ENCODE measurements at regions not wholly inside any gene's neighbourhood (a gene's known extent, or its start where the extent isn't known, plus 50 kb on each side); places are given as distances from the start of the nearest gene placed in this dataset.
"Not testable (repeated sequence)": the region's sequence is repeated elsewhere in the genome, so short reads cannot be mapped to it uniquely, and the experiment has no call there.

GRCh38 chr7:8809320-8809719 is 375.9 kb downstream of the NXPH1 start:
- no peak for DNase-seq

GRCh38 chr7:8817448-8818036 is 384.1 kb downstream of the NXPH1 start:
- peak in 1 of 56 donors; percentile 2 for DNase-seq

GRCh38 chr7:8818406-8818805 is 385.0 kb downstream of the NXPH1 start:
- no peak for DNase-seq

- DNase-seq = no peak
Observed at GRCh38 chr7:8822595-8822994, 389.2 kb downstream of the NXPH1 start.

GRCh38 chr7:8823486-8823885 is 390.1 kb downstream of the NXPH1 start:
- DNase-seq = no peak

- no peak for DNase-seq
Observed at GRCh38 chr7:8827329-8827728, 393.9 kb downstream of the NXPH1 start.

- no peak for DNase-seq
Observed at GRCh38 chr7:8829100-8829499, 395.7 kb downstream of the NXPH1 start.

GRCh38 chr7:8831376-8831775 is 398.0 kb downstream of the NXPH1 start:
- DNase-seq = no peak

- DNase-seq = no peak
Observed at GRCh38 chr7:8833355-8833754, 399.9 kb downstream of the NXPH1 start.

GRCh38 chr7:8841171-8841570 is 407.8 kb downstream of the NXPH1 start:
- no peak for DNase-seq

GRCh38 chr7:8871716-8872115 is 438.3 kb downstream of the NXPH1 start:
- DNase-seq = no peak

GRCh38 chr7:8881916-8882315 is 448.5 kb downstream of the NXPH1 start:
- no peak for DNase-seq

GRCh38 chr7:8885480-8886000 is 452.1 kb downstream of the NXPH1 start:
- no peak for DNase-seq

- DNase-seq = not testable (repeated sequence)
Observed at GRCh38 chr7:8890346-8890745, 456.9 kb downstream of the NXPH1 start.

- no peak for DNase-seq
Observed at GRCh38 chr7:8893775-8894174, 460.4 kb downstream of the NXPH1 start.

- no peak for DNase-seq
Observed at GRCh38 chr7:8906396-8907075, 473.1 kb downstream of the NXPH1 start.

GRCh38 chr7:8908889-8909288 is 475.5 kb downstream of the NXPH1 start:
- no peak for DNase-seq

GRCh38 chr7:8913682-8914081 is 480.3 kb downstream of the NXPH1 start:
- no peak for DNase-seq

- DNase-seq = no peak
Observed at GRCh38 chr7:8921807-8922206, 488.4 kb downstream of the NXPH1 start.

- DNase-seq = no peak
Observed at GRCh38 chr7:8922726-8923125, 489.3 kb downstream of the NXPH1 start.

- DNase-seq = no peak
Observed at GRCh38 chr7:8923164-8923806, 489.9 kb downstream of the NXPH1 start.

- no peak for DNase-seq
Observed at GRCh38 chr7:8931906-8932646, 498.7 kb downstream of the NXPH1 start.

Measured in amygdala (tissue), 56 donors.